ENCODE measurements at regions not wholly inside any gene's neighbourhood (a gene's known extent, or its start where the extent isn't known, plus 50 kb on each side); places are given as distances from the start of the nearest gene placed in this dataset.

GRCh38 chr10:10367264-10367663 lies 650.4 kb upstream of the CELF2 start:
- TF ChIP-seq, protein P1, sequence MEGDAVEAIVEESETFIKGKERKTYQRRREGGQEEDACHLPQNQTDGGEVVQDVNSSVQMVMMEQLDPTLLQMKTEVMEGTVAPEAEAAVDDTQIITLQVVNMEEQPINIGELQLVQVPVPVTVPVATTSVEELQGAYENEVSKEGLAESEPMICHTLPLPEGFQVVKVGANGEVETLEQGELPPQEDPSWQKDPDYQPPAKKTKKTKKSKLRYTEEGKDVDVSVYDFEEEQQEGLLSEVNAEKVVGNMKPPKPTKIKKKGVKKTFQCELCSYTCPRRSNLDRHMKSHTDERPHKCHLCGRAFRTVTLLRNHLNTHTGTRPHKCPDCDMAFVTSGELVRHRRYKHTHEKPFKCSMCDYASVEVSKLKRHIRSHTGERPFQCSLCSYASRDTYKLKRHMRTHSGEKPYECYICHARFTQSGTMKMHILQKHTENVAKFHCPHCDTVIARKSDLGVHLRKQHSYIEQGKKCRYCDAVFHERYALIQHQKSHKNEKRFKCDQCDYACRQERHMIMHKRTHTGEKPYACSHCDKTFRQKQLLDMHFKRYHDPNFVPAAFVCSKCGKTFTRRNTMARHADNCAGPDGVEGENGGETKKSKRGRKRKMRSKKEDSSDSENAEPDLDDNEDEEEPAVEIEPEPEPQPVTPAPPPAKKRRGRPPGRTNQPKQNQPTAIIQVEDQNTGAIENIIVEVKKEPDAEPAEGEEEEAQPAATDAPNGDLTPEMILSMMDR (IDR thresholded peaks at IDR 0.05; ENCODE audit: insufficient read depth, low read depth, low read length) = no peak
- TF ChIP-seq EZH2 (IDR thresholded peaks at IDR 0.05; ENCODE audit: insufficient read depth, low read length) = no peak
